Cerebellar nuclear complex (tissue), 1 donor: ENCODE measurements at regions not wholly inside any gene's neighbourhood (a gene's known extent, or its start where the extent isn't known, plus 50 kb on each side); places are given as distances from the start of the nearest gene placed in this dataset.
"Not testable (repeated sequence)": the region's sequence is repeated elsewhere in the genome, so short reads cannot be mapped to it uniquely, and the experiment has no call there.

Source experiments
- DNase-seq, 2 experiments: peaks; one replicate each; lab custom pipeline; 2025; lab: John Stamatoyannopoulos, UW

DNA sequence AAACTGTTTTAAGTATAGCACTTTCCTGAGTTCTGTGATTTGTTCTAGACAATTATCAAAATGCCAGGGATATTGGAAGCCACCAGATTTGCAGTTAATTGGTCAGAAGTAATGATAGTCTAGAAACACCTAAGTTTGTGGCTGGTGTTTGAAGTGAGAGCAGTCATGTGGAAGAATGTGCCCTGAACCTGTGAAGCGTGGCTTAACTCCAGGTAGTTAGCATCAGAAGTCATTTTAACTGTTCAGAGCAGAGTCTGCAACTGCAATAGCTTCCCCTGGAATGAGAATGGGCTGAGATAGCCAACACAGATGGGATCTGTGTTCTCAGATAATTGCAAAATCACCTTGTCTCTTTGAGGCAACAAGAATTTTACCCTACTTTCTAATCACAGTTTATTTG lies 255.1 kb upstream of the GK2 start:
- DNase-seq: no peak

GRCh38 chr4:79662651-79663050 lies 254.6 kb upstream of the GK2 start:
- DNase-seq: no peak

GRCh38 chr4:79661196-79661595 lies 253.2 kb upstream of the GK2 start:
- no peak for DNase-seq

- not testable (repeated sequence) for DNase-seq
These were observed 251.4 kb upstream of the GK2 start for GRCh38 chr4:79659308-79659870.

- DNase-seq: no peak
These were observed 249.4 kb upstream of the GK2 start for GRCh38 chr4:79657379-79657778.

- no peak for DNase-seq
These were observed 245.8 kb upstream of the GK2 start for GRCh38 chr4:79653871-79654270.

DNA sequence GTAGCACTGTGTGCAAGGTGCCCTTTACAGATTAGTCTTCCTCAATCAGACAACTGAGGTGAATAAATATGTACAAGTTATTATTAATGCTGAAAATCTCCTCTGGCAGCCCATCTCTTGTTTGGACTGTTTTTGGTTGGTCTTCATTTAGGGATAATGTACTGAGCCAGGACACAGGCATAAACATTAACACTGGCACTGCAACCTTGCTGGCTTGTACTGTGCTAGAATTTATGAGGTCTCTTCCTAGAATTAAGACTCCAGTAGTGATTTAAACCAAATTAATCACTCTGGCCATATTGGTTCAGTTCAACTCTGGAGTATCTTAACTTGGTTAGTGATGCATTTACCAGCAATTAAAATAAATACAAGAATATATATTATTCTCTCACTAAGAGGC lies 244.7 kb upstream of the GK2 start:
- DNase-seq: no peak

- no peak for DNase-seq
These were observed 244.2 kb upstream of the GK2 start for GRCh38 chr4:79652232-79652631.

DNA sequence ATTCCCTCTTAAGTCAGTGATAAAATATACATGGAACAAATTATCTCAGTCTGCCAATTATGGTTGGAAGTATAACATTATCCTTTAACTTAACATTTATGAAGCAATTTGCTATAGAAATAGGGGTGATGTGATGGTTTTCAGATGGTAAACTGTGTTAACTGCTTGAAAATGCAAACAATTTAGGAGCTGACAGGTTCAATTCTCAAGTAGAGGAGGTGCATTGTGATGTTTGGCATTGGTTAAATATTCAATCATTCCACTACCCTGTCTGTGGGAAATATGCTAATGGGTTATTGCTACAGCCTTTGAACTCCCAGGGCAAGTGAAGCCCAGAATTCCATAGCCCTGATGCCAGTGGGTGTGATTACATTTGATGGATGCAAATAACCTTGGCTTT lies 243.4 kb upstream of the GK2 start:
- no peak for DNase-seq

- DNase-seq: no peak
These were observed 242.9 kb upstream of the GK2 start for GRCh38 chr4:79650794-79651431.

DNA sequence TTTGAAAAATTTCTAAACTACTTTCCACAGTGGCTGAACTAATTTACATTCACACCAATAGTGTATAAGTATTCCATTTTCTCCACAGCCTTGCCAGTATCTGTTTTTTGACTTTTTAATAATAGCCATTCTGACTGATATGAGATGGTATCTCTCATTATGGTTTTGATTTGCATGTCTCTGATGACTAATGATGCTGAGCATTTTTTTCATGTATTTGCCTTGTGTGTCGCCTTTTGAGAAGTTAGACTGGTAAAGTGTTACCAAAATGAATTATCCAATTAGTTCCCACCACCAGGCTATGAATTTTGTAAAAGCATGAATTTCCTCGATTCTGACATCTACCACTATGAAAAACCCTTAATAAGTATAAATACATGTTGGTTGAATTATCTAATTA lies 242.2 kb upstream of the GK2 start:
- DNase-seq: no peak

DNA sequence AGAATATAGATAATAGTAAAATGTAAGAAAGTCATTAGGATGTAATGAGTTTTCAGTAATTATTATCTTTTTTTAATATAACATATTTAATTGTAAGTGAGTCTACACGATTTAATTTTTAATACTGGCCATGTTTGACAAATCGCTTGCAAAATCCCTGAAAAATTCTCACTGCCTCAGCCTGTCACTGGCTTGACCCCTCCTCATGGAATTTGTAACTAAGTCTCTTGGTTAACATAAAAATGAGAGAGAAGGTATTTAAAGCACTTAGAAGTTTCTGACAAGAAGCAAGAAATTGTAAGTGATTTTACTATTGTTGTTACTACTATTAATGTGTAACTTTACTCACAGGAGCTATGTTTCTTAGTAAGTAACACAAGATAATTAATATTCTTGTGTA lies 237.9 kb upstream of the GK2 start:
- no peak for DNase-seq

- DNase-seq: no peak
These were observed 230.7 kb upstream of the GK2 start for GRCh38 chr4:79638735-79639134.

DNA sequence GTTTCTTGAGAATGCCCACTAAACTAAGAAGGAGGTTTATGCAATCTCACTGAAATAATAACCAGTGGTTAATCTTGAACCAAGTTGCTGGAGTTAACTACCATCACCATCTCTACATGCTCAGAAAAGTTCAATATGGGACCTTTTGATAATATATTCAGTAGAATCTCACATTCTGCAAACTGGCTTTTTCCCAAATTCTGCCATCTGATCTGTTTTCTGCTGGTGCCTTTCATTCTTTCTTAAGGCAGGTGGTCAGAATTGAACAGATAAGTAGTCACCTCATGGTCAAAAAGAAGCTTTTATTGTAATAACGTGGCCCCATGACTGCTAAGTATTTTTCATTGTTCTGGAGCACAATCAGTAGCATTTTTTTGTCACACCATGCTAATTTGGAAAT lies 229.0 kb upstream of the GK2 start:
- DNase-seq: no peak

GRCh38 chr4:79634111-79634510 lies 226.1 kb upstream of the GK2 start:
- no peak for DNase-seq

GRCh38 chr4:79632114-79632513 lies 224.1 kb upstream of the GK2 start:
- no peak for DNase-seq

DNA sequence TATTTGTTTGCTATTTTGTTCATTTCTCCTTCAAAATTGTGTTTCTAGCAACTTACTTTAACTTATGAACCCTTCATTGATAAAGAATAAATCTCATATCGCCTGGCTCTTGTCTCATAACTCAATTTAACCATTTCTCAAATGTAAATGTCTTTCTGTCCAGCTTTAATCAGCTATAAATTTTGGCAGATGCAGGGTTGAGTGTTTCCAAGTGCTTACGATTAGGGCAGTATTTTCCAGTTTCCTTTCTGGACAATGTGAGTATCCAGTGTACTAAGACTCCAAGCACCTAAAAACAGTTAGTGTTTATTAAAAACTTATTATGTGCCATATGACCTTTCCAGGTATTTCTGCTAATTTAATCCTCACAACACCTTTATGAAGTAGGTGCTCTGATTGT lies 218.6 kb upstream of the GK2 start:
- DNase-seq: no peak

DNA sequence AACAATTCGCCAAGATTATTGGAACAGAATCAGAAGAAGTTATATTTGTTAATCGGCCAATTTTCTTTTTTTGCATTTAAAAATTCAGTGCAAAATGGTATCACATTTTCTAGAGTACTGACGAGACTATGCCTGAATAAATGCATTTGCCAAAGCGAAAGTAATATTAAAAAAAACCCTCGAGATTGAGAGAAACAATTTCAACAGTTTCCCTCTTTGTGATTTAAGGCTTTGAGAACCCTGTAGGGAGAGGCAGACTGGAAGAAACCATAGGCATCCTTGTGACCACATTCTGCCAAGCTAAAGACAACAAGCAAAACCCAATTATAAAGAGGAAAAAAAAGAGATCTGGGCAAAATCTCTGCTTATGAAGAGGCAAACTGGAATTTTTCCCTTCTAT lies 218.1 kb upstream of the GK2 start:
- DNase-seq: no peak

- no peak for DNase-seq
These were observed 217.3 kb upstream of the GK2 start for GRCh38 chr4:79625361-79625760.

- DNase-seq: peak in 1 of 2 experiments; percentile 24
These were observed 215.2 kb upstream of the GK2 start for GRCh38 chr4:79623021-79623870.

DNA sequence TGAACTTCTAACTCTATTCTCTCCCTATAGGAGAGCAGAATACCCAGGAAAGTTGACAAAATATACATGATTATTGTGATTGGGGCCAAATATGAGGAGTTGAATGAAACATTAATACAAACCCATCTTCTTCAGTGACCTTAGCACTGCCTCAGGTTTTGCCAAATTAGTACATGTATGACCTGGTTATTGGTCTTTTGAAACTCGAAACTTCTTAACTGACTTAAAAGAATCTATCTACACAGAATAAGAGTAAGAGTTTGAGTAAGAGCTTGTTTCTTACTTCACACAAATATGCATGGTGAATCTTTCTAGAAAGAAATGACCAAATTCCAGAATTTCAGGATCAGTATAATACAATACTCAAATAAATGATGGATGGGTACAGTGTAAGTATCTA lies 213.0 kb upstream of the GK2 start:
- DNase-seq: no peak

- no peak for DNase-seq
These were observed 212.6 kb upstream of the GK2 start for GRCh38 chr4:79620617-79621016.

DNA sequence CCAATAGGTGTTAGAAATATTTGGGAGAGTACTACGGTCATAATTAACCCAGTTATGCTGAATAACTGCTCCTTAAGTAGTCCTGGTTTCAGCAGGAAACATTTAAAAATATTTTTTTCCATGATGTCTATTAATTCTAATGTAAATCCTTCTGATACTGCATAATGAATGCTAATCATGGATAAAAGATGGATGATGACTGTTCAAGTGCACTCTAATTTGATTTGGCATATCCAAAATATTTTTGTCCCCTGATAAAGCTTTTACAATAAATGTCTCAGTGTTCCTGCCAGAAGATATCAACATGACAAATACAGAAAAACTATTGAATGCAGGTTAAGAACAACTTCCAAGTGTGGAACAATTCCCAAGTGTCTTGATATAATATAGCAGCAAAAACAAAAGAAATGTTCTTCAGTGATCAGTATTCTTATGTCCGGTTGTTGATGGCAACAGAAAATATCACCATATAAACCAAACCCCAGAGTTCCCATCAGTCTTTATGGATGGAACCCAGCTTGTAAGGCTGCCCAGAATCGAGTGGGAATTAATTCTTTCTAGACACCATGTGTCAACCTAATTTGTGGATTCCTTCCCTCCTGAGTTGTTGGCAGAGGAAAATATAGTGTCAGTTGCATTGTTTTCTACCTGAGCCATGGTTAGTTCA lies 205.4 kb upstream of the GK2 start:
- DNase-seq: no peak
